ENCODE measurements at regions not wholly inside any gene's neighbourhood (a gene's known extent, or its start where the extent isn't known, plus 50 kb on each side); places are given as distances from the start of the nearest gene placed in this dataset.
A peak's percentile ranks its signal among the peaks of the same experiment; 100 is the strongest.

DNA sequence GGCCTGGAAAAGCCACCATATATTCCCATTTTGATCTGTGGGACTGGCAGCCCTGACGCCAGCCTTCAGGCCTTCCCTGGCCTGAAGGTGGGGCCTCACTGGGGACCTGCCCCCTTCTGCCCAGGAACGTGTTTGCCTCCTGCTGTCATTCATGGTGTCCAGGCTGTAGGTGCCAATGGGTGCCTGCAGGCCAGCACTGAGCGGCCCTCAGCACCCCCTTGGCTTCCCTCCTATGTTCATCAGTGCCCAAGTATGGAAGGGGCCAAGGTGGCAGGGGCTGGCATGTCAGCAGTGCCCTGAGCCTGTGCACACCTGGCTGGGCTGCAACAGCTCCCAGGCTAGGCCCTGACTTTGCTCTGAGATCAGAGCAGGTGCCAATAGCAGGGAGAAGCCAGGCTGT lies 800.3 kb upstream of the RAB6C start:
- Histone ChIP-seq H3K4me3 (no peak overlapping the region), H3K27ac (no peak overlapping the region), H3K9me3 (no peaks in the 10 kb centered on the region), H3K27me3 (no peaks in the 10 kb centered on the region), H3K36me3 (no peaks in the 10 kb centered on the region), H3K4me1 (no peaks in the 10 kb centered on the region)
- peak in 1 of 4 donors; percentile 33 for ATAC-seq
- no peak for DNase-seq
- no peak for TF ChIP-seq POLR2A (IDR thresholded peaks at IDR 0.05)
- no peak for TF ChIP-seq CTCF (IDR thresholded peaks at IDR 0.05)
- intact Hi-C loops (cut with DNase I), result no loop called here
- no CpG with 5 or more reads among the region's 3 CpGs for WGBS (ENCODE audit: insufficient coverage, low coverage, low lambda C conversion rate, missing lambda C conversion rate)

DNA sequence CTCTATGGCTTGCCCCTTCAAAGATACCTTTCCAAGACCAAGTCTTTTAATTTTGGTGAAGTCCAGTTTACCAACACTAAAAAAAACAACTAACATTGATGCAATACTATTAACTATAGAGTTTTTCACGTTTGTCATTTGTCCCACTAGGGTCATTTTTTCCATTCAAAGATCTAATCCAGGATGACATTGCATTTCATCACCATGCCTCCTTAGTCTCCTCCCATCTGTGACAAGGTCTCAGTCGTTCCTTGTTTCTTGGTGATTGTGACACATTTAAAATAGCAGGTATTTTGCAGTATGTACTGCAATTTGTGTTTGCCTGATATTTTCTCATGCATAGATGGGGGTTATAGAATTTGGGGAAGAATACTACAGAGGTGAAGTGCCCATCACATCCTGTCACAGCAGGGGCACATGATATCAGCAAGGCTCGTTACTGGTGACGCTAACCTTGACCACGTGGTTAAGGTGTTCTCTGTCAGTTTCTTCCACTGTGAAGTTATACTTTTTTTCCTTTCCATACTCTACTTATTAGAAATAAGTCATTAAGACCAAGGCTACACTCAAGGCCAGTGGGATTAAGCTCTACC lies 799.2 kb upstream of the RAB6C start:
- intact Hi-C loops (cut with DNase I), result no loop called here
- no peak overlapping the region for H3K4me3 ChIP-seq
- WGBS (ENCODE audit: insufficient coverage, low coverage, low lambda C conversion rate, missing lambda C conversion rate), result 54% methylated on average over 5 of the region's 5 CpGs
- H3K36me3 ChIP-seq, result no peaks in the 10 kb centered on the region
- no peak overlapping the region for H3K27ac ChIP-seq
- DNase-seq (no peak), ATAC-seq (no peak)
- no peaks in the 10 kb centered on the region for H3K9me3 ChIP-seq
- no peaks in the 10 kb centered on the region for H3K4me1 ChIP-seq
- no peaks in the 10 kb centered on the region for H3K27me3 ChIP-seq
- TF ChIP-seq POLR2A (IDR thresholded peaks at IDR 0.05), result no peak
- TF ChIP-seq CTCF (IDR thresholded peaks at IDR 0.05), result no peak

GRCh38 chr2:129181433-129181832 lies 798.0 kb upstream of the RAB6C start:
- Histone ChIP-seq H3K27me3 (no peaks in the 10 kb centered on the region), H3K36me3 (no peaks in the 10 kb centered on the region), H3K27ac (no peak overlapping the region), H3K9me3 (no peaks in the 10 kb centered on the region), H3K4me1 (no peaks in the 10 kb centered on the region), H3K4me3 (no peak overlapping the region)
- WGBS (ENCODE audit: insufficient coverage, low coverage, low lambda C conversion rate, missing lambda C conversion rate), result 50% methylated on average over 1 of the region's 1 CpG
- DNase-seq (no peak), ATAC-seq (no peak)
- intact Hi-C loops (cut with DNase I), result no loop called here
- TF ChIP-seq POLR2A (IDR thresholded peaks at IDR 0.05), result no peak
- no peak for TF ChIP-seq CTCF (IDR thresholded peaks at IDR 0.05)

DNA sequence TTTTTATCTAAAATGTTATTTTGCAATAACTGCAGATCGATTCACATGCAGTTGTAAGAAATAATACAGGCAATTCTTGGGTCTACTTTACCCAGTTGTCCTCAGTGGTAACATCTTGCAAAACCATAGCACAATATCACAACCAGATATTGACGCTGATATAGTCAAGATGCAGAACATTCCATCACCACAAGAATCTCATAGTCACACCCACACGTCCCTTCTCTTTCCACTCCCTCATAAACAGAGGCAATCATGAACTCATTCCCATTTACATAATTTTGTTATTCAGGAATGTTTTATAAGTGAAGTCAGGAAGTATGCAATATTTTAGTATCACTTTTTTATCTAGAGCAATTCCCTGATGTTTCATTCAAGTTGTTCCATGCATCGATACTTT lies 797.5 kb upstream of the RAB6C start:
- H3K4me1 ChIP-seq, result no peaks in the 10 kb centered on the region
- intact Hi-C loops (cut with DNase I), result no loop called here
- H3K36me3 ChIP-seq, result no peaks in the 10 kb centered on the region
- H3K4me3 ChIP-seq, result no peak overlapping the region
- H3K27me3 ChIP-seq, result no peaks in the 10 kb centered on the region
- DNase-seq (no peak), ATAC-seq (no peak)
- TF ChIP-seq POLR2A (IDR thresholded peaks at IDR 0.05) (no peak), CTCF (IDR thresholded peaks at IDR 0.05) (no peak)
- no peak overlapping the region for H3K27ac ChIP-seq
- H3K9me3 ChIP-seq, result no peaks in the 10 kb centered on the region
- 52% methylated on average over 4 of the region's 4 CpGs for WGBS (ENCODE audit: insufficient coverage, low coverage, low lambda C conversion rate, missing lambda C conversion rate)

GRCh38 chr2:129187343-129187742 lies 792.1 kb upstream of the RAB6C start:
- intact Hi-C loops (cut with DNase I), result no loop called here
- DNase-seq, result no peak
- WGBS (ENCODE audit: insufficient coverage, low coverage, low lambda C conversion rate, missing lambda C conversion rate), result 34% methylated on average over 3 of the region's 3 CpGs

More at GRCh38 chr2:129187343-129187742, 792.1 kb upstream of the RAB6C start:
- Histone ChIP-seq H3K27ac (no peak overlapping the region), H3K4me3 (no peak overlapping the region), H3K9me3 (no peaks in the 10 kb centered on the region), H3K27me3 (no peaks in the 10 kb centered on the region), H3K36me3 (no peaks in the 10 kb centered on the region), H3K4me1 (no peaks in the 10 kb centered on the region)
- TF ChIP-seq POLR2A (IDR thresholded peaks at IDR 0.05) (no peak), CTCF (IDR thresholded peaks at IDR 0.05) (no peak)
- ATAC-seq, result peak in 3 of 4 donors; percentile 25 to 70 (median 36)

All from right lobe of liver (tissue), 6 donors.